Islet of Langerhans (tissue), 1 donor: ENCODE measurements at regions not wholly inside any gene's neighbourhood (a gene's known extent, or its start where the extent isn't known, plus 50 kb on each side); places are given as distances from the start of the nearest gene placed in this dataset.
A peak's percentile ranks its signal among the peaks of the same experiment; 100 is the strongest.

ENCODE experiments used
- FAIRE-seq: peaks from one replicate; lab custom pipeline; 2011; peaks lifted over from hg19 to GRCh38; lab: Jason Lieb, UNC

GRCh38 chr12:19712041-19712440 is 272.7 kb downstream of the AEBP2 start:
- no peak for FAIRE-seq

GRCh38 chr12:19718401-19718800 is 279.1 kb downstream of the AEBP2 start:
- FAIRE-seq: no peak

- no peak for FAIRE-seq
Observed at GRCh38 chr12:19719672-19720071, 280.4 kb downstream of the AEBP2 start.

- no peak for FAIRE-seq
Observed at GRCh38 chr12:19726122-19726521, 286.8 kb downstream of the AEBP2 start.

GRCh38 chr12:19726592-19726991 is 287.3 kb downstream of the AEBP2 start:
- FAIRE-seq: no peak

GRCh38 chr12:19737019-19737418 is 297.7 kb downstream of the AEBP2 start:
- FAIRE-seq: no peak

DNA sequence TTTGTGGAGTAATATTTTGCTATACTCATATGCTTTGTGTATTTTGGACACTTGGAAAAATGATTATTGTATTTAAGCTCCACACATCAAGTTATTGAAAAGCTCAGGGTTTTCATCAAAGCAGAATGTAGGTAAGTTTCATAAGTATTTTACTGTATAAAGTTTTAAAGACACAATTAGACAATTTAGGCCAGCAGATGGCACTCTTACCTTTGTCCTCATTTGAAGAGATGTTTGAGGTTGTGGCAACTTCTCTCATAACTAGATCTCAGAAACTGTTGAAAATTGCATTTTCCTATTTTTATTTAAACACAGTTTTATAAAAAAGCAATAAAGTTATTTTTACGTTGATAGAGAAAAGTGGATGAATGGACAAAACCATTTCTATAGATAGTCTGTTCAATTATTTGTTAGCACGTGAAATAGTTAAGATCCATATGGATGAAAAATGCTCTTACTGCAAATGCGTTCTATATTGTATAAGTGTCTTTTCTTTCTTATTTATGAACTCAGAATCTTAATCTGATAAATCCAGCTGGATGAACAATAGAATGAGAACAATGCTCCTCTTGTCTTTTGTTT is 300.0 kb downstream of the AEBP2 start:
- peak; percentile 100 for FAIRE-seq

DNA sequence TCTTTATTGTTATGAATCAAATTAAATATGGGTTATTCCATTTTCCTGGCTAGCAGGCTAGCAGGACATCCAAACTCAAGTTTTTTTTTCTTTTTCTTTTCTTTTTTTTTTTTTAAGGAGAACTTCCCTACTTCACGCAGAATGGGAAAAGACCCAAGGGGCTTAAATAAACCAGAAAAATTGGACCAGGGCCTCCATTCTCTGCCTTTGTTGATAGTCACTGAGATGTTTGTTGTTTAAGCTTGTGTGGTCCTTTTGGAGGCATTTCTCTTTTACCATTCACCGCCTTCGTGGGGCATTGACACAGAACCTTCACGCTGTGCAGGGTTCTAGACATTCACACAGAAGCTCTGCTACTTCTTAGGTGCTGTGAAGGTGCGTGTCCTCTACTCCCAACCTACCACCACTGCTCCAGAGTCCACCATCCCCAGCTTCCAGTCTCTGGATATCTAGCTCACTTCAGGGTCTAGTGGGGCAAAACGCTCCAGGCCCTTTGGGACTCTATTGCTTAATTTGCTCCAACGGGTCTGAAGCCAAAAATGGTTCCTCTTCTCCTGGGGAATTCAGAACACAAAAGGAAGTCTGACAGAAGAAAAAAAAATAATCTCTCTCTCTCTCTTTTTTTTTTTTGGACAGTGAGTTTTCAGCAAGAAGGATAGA is 301.3 kb downstream of the AEBP2 start:
- no peak for FAIRE-seq

GRCh38 chr12:19741132-19741489 is 301.8 kb downstream of the AEBP2 start:
- FAIRE-seq: no peak

- no peak for FAIRE-seq
Observed at GRCh38 chr12:19744705-19745218, 305.5 kb downstream of the AEBP2 start.

DNA sequence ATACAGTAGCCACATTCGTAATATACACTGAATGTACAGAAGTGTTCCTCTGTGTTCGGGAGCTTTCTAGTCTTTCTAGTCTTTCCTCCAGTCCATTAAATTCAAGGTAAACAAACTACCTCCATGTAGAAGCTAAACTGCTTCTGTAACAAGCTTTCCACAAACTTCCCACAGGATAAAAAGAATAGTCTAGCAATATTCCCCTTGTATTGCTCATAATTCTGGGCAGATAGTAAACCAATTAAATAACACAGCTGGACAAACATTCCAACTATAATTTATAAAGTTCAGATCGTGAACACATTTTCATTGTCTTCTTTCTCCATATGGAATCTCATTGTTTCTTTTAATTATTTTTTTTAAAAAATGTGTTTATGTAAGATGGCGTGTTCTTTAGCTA is 307.2 kb downstream of the AEBP2 start:
- no peak for FAIRE-seq

GRCh38 chr12:19749906-19750574 is 310.7 kb downstream of the AEBP2 start:
- FAIRE-seq: no peak

- FAIRE-seq: no peak
Observed at GRCh38 chr12:19751078-19751477, 311.8 kb downstream of the AEBP2 start.

GRCh38 chr12:19752712-19753111 is 313.4 kb downstream of the AEBP2 start:
- FAIRE-seq: no peak

GRCh38 chr12:19755136-19755535 is 315.8 kb downstream of the AEBP2 start:
- no peak for FAIRE-seq

- FAIRE-seq: peak; percentile 79
Observed at GRCh38 chr12:19757317-19757877, 318.1 kb downstream of the AEBP2 start.

DNA sequence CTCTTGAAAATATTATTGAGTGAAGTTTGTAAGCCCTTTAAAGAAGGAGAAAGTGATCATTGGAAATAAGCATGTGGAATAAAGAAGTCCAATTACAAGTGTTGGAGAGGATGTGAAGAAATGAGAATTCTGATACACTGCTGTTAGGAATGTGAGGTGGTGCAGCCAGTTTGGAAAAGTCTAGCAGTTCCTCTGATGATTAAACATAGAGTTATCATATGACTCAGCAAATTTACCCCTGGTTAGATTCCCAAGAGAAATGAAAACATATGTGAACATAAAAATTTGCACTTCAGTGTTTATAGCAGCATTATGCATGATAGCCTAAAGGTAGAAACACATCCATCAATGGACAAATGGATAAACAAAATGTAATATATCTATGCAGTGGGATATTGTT is 319.9 kb downstream of the AEBP2 start:
- no peak for FAIRE-seq

GRCh38 chr12:19760611-19761010 is 321.3 kb downstream of the AEBP2 start:
- FAIRE-seq: no peak

GRCh38 chr12:19761463-19761862 is 322.2 kb downstream of the AEBP2 start:
- no peak for FAIRE-seq

- no peak for FAIRE-seq
Observed at GRCh38 chr12:19763488-19763887, 324.2 kb downstream of the AEBP2 start.

DNA sequence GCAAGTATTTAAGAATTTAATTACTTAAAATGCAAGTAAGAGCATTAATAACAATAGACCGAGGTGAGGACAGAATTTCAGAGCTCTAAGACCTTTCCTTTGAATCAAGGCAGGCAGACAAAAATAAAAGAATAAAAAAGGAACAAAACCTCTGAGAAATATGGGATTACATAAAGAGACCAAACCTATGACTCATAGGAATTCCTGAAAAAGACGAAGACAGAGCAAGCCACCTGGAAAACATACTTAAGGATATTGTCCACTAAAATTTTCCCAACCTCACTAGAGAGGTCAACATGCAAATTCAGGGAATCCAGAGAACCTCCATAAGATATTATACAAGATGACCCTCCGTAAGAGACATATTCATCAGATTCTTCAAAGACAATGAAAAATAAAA is 325.1 kb downstream of the AEBP2 start:
- no peak for FAIRE-seq

GRCh38 chr12:19771858-19772257 is 332.6 kb downstream of the AEBP2 start:
- FAIRE-seq: no peak

DNA sequence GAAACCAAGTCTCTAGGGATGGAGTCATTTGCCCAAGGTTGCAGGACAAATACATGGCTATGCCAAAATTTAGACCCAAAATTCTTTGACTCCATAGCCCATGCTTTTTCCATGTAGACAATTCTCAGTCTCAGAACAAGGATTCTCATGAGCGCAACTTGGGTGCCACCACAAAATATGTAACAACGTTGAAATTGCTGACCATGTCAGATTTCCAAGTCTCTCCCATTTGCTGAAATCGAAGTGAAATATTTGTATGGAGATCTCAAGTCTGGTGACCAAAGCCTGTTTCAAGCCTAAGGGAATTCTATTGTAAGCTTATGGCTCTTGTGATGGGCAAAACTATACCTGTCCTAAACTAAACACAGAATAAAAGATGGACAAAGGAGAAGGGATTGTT is 333.5 kb downstream of the AEBP2 start:
- FAIRE-seq: no peak
